Fibroblast of the aortic adventitia (primary cell): ENCODE measurements at regions not wholly inside any gene's neighbourhood (a gene's known extent, or its start where the extent isn't known, plus 50 kb on each side); places are given as distances from the start of the nearest gene placed in this dataset.

Experiments used
- DNase-seq: peaks from one replicate; pipeline ENCODE4 v3.0.0-alpha.2; 2010; ENCODE audit warnings: low read depth
- H3K4me3 ChIP-seq: 2 replicates; pipeline ENCODE4 v1.5.1; 2011; ENCODE audit warnings: low read depth, mild to moderate bottlenecking, control low read depth, low read length, moderate library complexity
- CTCF ChIP-seq: IDR thresholded peaks from 2 replicates; pipeline ENCODE4 v1.5.1; 2011; ENCODE audit warnings: mild to moderate bottlenecking, low read length, control low read depth, inconsistent platforms; ENCODE audit not compliant: insufficient read depth

- H3K4me3 ChIP-seq, result no peak overlapping the region
- no peak for DNase-seq
- no peak for TF ChIP-seq CTCF
These were observed 80.7 kb upstream of the TBL1XR1 start for GRCh38 chr3:177278016-177278415.

GRCh38 chr3:177279118-177279815 lies 82.0 kb upstream of the TBL1XR1 start:
- no peak for TF ChIP-seq CTCF
- H3K4me3 ChIP-seq, result no peak overlapping the region
- DNase-seq, result no peak

GRCh38 chr3:177281292-177282118 lies 84.2 kb upstream of the TBL1XR1 start:
- TF ChIP-seq CTCF, result no peak
- no peak overlapping the region for H3K4me3 ChIP-seq
- DNase-seq, result no peak

- TF ChIP-seq CTCF, result no peak
- no peak overlapping the region for H3K4me3 ChIP-seq
- DNase-seq, result no peak
These were observed 84.9 kb upstream of the TBL1XR1 start for GRCh38 chr3:177282119-177282655.

- no peak for TF ChIP-seq CTCF
- H3K4me3 ChIP-seq, result no peak overlapping the region
- DNase-seq, result no peak
These were observed 86.7 kb upstream of the TBL1XR1 start for GRCh38 chr3:177283983-177284382.

GRCh38 chr3:177284383-177284881 lies 87.2 kb upstream of the TBL1XR1 start:
- peak; percentile 74 for DNase-seq
- no peak overlapping the region for H3K4me3 ChIP-seq
- no peak for TF ChIP-seq CTCF
